ENCODE measurements at regions not wholly inside any gene's neighbourhood (a gene's known extent, or its start where the extent isn't known, plus 50 kb on each side); places are given as distances from the start of the nearest gene placed in this dataset.

DNA sequence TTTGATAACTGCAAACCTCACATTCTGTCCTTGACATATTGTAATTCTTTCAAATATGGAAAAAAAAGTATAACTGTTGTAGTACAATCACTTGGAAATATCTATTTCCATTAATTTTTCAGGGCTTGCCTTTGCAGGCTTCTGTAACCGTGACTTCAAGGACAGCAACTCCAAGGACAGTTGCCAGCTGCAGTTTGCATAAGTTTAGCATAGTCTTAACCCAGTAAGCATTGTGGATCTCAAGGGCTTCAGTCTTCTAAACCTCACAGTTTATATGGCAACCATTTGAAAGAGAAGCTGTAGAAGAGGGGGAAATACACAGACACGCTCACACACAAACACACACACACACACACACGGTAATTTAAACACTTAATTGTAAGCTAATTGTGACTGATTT is 112.8 kb upstream of the GPR149 start:
- ATAC-seq (ENCODE audit: low read depth in 2 of 2) (no peak), DNase-seq (no peak)
- no peak overlapping the region for H3K4me3 Mint-ChIP-seq
- H3K27me3 Mint-ChIP-seq = peaks cover 0 to 8% (median 0%) of the 10 kb centered on the region in 3 donors
- H3K27ac Mint-ChIP-seq = no peak overlapping the region
- no peaks in the 10 kb centered on the region for H3K36me3 Mint-ChIP-seq
- no peaks in the 10 kb centered on the region for H3K4me1 Mint-ChIP-seq
- peaks cover 0 to 2% (median 0%) of the 10 kb centered on the region in 7 donors for H3K9me3 Mint-ChIP-seq

DNA sequence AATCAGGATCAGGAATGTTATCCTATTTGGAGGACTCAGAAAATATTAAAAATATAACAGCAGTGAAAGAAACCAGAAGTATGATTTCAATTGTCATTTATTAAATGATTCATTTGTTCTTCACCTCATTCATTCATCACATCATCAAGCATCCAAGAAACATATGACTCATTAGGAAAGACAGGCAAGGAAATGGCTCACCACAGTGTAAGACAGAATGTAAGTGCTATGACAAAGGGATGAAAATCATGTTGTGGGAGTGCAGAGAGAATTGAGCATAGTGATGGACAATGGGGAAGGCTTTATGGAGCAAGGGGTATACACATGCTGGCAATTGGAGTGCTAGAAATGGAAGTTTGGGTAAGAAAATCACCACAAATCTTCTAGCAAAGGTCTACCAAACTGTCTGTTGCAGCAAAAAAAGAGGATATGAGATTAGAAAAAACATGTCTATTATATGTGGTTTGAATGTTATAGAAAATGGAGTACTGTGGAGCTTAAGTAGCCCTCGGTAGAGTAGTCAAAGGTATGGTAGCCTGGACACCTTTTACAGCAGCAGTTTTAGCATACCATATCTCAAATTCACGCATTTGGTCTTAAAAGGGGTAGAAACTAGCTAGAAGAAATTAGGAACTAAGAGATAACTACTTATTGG is 111.1 kb upstream of the GPR149 start:
- peaks cover 0 to 3% (median 2%) of the 10 kb centered on the region in 7 donors for H3K9me3 Mint-ChIP-seq
- H3K4me1 Mint-ChIP-seq = no peaks in the 10 kb centered on the region
- DNase-seq = no peak
- no peak for ATAC-seq (ENCODE audit: low read depth in 2 of 2)
- H3K4me3 Mint-ChIP-seq = no peak overlapping the region
- no peaks in the 10 kb centered on the region for H3K36me3 Mint-ChIP-seq
- peaks cover 0 to 9% (median 5%) of the 10 kb centered on the region in 3 donors for H3K27me3 Mint-ChIP-seq
- no peak overlapping the region for H3K27ac Mint-ChIP-seq

DNA sequence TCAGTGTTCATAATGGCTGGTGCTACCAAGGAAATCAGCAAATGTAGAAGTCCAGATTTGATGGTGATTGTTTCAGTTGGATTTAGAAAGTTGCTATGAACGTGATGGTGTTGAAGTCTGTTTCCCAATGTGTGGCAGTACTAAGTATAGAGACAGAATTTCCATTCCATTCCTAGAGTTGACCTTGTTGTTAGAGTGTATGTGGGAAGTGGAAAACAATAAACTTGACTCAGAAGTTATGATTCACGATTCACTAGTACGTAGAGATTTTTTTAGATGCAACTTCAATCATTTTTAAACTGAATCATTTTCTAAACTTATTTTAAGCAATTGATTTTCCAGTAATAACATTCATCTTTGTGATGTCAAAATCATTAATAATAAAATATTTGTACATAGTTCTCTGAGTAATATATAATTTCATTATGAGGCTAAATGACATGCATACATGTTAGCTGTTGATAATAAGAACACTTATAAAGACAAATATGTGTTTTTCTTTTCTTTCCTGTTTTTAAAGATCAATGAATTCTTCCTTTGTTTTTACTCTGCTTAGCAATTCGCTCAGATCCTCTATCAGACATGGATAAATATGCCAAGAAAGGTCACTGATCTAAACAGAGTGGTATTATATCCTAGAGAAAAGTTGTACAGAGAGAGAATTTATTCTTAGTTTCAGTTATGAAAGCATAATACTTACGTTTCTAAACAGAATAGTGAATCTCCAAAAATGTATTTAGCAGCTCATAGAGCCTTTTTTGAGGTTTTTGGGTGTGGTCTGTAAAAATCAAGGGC is 108.8 kb upstream of the GPR149 start:
- H3K36me3 Mint-ChIP-seq = no peaks in the 10 kb centered on the region
- ATAC-seq (ENCODE audit: low read depth in 2 of 2) = no peak

DNA sequence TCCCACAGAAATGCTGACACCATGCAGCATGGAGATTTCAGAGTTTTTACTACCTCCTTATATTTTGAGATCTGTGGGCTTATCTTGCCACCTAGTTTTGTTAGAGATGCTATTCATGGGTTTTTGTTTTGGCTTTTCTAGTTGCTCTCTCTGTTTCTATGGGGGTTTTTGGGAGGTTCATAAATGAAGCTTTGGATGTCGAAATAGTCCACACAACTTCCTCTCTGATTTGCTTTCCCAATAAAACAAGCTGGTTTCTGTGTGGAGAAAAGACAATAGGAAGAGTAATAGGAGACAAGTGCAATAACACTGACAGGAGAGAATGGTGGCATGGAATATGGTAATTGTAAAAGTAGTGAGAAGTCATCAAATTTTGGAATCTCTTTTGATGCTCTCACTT is 106.8 kb upstream of the GPR149 start:
- Mint-ChIP-seq H3K4me1 (no peaks in the 10 kb centered on the region), H3K4me3 (no peak overlapping the region), H3K9me3 (peaks cover 0 to 17% (median 4%) of the 10 kb centered on the region in 7 donors), H3K27me3 (peaks cover 0 to 9% (median 9%) of the 10 kb centered on the region in 3 donors), H3K36me3 (no peaks in the 10 kb centered on the region), H3K27ac (no peak overlapping the region)
- DNase-seq (no peak), ATAC-seq (ENCODE audit: low read depth in 2 of 2) (no peak)

More for the DNA sequence above, 108.8 kb upstream of the GPR149 start:
- DNase-seq = no peak
- Mint-ChIP-seq H3K27ac (no peak overlapping the region), H3K9me3 (peaks cover 0 to 17% (median 4%) of the 10 kb centered on the region in 7 donors), H3K4me1 (no peaks in the 10 kb centered on the region), H3K4me3 (no peak overlapping the region), H3K27me3 (peaks cover 0 to 9% (median 9%) of the 10 kb centered on the region in 3 donors)

DNA sequence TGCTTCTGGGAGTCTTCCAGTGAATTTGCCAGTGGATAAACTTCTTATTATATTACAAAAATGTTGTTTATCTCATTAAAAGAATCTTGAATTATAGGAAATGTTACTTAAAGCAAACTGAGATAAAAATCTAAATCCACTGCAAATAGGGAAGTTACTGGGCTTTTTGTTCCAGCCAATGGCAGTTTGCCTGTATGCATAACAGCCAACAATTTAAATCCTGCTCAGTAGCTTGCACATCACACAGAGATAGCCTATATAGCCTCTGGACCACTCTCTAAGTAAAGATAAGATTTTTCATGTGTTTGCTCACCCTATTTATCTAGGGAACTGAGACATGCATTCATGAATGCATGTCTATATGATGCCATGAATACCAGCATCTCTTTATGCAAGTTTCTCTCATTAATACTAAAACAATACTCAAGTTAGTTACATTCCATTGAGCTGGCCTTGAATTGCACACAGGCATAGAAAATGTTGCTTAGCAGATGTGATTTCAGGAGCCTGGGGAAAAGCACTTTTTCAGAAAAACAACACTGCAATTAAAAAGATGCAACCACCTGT is 92.1 kb upstream of the GPR149 start:
- DNase-seq = no peak
- Mint-ChIP-seq H3K4me3 (no peak overlapping the region), H3K9me3 (peaks cover 0 to 3% (median 0%) of the 10 kb centered on the region in 7 donors), H3K4me1 (no peaks in the 10 kb centered on the region), H3K27ac (no peak overlapping the region), H3K27me3 (no peaks in the 10 kb centered on the region), H3K36me3 (no peaks in the 10 kb centered on the region)
- ATAC-seq (ENCODE audit: low read depth in 2 of 2) = no peak

DNA sequence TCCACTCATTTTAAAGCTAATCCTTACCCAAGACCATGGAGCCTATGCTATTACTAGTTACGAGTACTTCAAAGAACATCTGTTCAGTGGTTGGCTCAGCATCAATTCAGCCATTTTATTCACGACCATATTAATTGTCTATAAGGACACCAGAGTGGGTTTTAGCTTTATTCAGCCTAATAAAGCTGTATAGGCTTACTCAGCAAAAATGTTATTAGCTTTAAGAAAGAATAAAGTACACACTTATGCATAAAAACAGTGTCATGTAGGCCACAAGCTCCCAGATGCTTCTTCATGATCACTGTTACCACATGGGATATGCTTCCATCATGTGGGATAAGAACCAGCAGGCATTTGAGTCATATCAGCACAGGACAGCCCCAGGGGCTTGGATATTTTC is 87.4 kb upstream of the GPR149 start:
- DNase-seq (no peak), ATAC-seq (ENCODE audit: low read depth in 2 of 2) (no peak)
- Mint-ChIP-seq H3K27ac (no peak overlapping the region), H3K4me1 (no peaks in the 10 kb centered on the region), H3K36me3 (no peaks in the 10 kb centered on the region), H3K9me3 (peaks cover 0 to 6% (median 3%) of the 10 kb centered on the region in 7 donors), H3K4me3 (no peak overlapping the region), H3K27me3 (no peaks in the 10 kb centered on the region)

DNA sequence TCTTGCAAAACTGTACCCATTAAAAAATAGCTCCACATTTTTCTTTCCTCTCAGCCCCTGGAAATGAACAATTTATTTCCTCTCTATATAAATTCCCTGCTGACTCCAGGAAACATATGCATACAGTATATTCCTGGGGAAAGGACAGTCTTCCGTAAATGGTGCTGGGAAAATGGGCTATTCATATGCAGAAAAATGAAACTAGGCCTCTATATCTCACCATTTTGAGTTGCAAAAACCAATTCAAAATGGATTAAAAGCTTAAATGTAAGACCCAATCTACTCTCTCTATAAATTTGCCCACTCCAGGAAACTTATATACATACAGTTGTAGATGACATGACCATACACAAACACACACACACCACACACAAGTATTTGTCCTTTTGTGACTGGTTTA is 85.9 kb upstream of the GPR149 start:
- Mint-ChIP-seq H3K4me1 (no peaks in the 10 kb centered on the region), H3K36me3 (no peaks in the 10 kb centered on the region), H3K27ac (no peak overlapping the region), H3K27me3 (no peaks in the 10 kb centered on the region), H3K4me3 (no peak overlapping the region), H3K9me3 (peaks cover 0 to 6% (median 3%) of the 10 kb centered on the region in 7 donors)
- ATAC-seq (ENCODE audit: low read depth in 2 of 2) = no peak
- DNase-seq = no peak

DNA sequence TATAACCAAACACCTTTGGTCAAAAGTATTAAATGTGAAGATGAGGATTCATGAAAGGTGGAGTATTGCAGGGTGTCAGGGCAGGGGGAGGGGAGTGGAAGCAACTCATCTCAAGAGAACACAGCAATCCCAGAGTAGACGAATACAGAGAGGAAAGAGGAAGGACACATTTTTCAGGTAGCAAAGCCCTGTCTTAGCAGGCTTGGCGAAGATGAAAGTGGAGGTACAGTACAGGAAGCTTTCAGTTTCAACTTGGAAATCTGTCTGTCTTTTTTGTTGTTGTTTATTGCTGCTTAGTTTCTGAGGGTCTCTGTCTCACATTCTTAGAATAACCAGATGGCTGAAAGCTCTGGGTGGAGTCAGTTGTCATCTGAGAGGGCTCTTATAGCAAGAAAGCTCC is 80.8 kb upstream of the GPR149 start:
- DNase-seq = no peak
- no peak overlapping the region for H3K4me3 Mint-ChIP-seq
- no peaks in the 10 kb centered on the region for H3K4me1 Mint-ChIP-seq
- ATAC-seq (ENCODE audit: low read depth in 2 of 2) = no peak
- peaks cover 0 to 6% (median 0%) of the 10 kb centered on the region in 7 donors for H3K9me3 Mint-ChIP-seq
- H3K36me3 Mint-ChIP-seq = no peaks in the 10 kb centered on the region
- no peaks in the 10 kb centered on the region for H3K27me3 Mint-ChIP-seq
- no peak overlapping the region for H3K27ac Mint-ChIP-seq

DNA sequence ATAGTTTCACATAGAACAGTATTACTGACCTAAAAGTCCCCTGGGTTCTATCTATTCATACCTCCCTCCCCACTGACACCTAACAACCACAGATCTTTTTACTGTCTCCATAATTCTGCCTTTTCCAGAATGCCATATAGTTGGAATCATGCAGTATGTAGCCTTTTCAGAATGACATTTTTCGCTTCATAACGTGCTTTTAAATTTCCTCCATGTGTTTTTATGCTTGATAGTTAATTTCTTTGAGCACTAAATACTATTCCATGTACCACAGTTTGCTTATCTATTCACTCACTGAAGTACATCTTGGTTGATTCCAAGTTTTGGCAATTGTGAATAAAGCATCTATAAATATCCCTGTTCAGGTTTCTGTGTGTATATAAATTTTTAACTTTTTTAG is 77.7 kb upstream of the GPR149 start:
- no peak overlapping the region for H3K4me3 Mint-ChIP-seq
- H3K4me1 Mint-ChIP-seq = no peaks in the 10 kb centered on the region
- ATAC-seq (ENCODE audit: low read depth in 2 of 2) (no peak), DNase-seq (no peak)
- peaks cover 0 to 6% (median 0%) of the 10 kb centered on the region in 7 donors for H3K9me3 Mint-ChIP-seq
- H3K27me3 Mint-ChIP-seq = no peaks in the 10 kb centered on the region
- no peak overlapping the region for H3K27ac Mint-ChIP-seq
- H3K36me3 Mint-ChIP-seq = no peaks in the 10 kb centered on the region

DNA sequence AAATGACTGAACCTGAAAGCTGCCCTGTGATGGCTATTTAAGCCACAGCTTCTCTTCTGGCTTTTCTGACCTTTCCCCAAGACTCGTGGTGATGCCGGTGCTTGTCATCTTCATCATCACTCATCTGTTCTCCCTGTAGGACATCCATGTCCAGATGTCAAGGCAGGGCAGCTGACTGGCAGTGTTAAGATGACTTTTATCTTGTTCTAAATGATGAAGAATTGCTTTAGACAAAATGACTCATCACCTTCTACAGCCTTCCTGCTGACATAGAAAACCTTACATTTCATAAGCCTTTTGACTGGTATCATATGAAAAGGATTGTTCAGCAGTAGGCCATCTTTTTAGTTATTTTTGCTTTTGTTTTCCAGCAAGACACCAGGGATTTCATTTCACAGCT is 67.0 kb upstream of the GPR149 start:
- H3K36me3 Mint-ChIP-seq = no peaks in the 10 kb centered on the region
- no peak overlapping the region for H3K27ac Mint-ChIP-seq
- H3K9me3 Mint-ChIP-seq = peaks cover 0 to 10% (median 7%) of the 10 kb centered on the region in 7 donors
- H3K4me3 Mint-ChIP-seq = no peak overlapping the region
- H3K27me3 Mint-ChIP-seq = no peaks in the 10 kb centered on the region
- DNase-seq (no peak), ATAC-seq (ENCODE audit: low read depth in 2 of 2) (no peak)
- no peaks in the 10 kb centered on the region for H3K4me1 Mint-ChIP-seq

DNA sequence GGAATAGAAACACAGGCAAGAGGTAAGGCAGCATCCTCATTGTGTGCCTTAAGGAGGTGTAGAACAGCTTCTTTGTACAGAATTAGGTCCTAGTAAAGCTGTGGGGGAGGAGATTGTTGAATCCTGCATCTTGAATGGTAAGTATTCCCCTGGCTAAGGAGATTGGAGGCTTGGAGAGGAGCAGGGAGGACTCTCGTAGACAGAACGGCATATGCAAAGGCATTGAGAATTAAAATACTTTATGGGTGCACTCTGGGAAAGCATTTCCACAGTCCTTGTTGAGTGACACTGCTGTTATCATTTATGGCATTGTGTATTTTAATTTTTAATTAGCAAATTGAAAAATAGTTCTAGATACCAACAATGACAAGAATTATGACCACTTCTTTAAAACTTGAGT is 66.5 kb upstream of the GPR149 start:
- Mint-ChIP-seq H3K4me1 (no peaks in the 10 kb centered on the region), H3K4me3 (no peak overlapping the region), H3K27me3 (no peaks in the 10 kb centered on the region), H3K27ac (no peak overlapping the region), H3K36me3 (no peaks in the 10 kb centered on the region), H3K9me3 (peaks cover 0 to 11% (median 7%) of the 10 kb centered on the region in 7 donors)
- no peak for DNase-seq
- no peak for ATAC-seq (ENCODE audit: low read depth in 2 of 2)

DNA sequence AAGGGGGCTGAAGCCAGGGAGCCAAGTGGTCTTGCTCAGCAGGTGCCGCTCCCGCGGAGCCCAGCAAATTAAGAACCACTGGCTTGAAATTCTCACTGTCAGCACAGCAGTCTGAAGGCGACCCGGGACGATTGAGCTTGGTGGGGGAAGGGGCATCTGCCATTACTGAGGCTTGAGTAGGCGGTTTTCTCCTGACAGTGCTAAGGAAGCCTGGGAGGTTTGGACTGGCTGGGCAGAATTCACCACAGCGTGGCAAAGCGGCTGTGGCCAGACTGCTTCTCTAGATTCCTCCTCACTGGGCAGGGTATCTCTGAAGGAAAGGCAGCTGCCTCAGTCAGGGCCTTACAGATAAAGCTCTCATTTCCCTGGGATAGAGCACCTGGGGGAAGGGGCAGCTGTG is 57.0 kb upstream of the GPR149 start:
- H3K27ac Mint-ChIP-seq = no peak overlapping the region
- H3K9me3 Mint-ChIP-seq = peaks cover under 1 to 9% (median 4%) of the 10 kb centered on the region in 7 donors
- no peaks in the 10 kb centered on the region for H3K4me1 Mint-ChIP-seq
- ATAC-seq (ENCODE audit: low read depth in 2 of 2) (no peak), DNase-seq (no peak)
- H3K4me3 Mint-ChIP-seq = no peak overlapping the region
- H3K27me3 Mint-ChIP-seq = no peaks in the 10 kb centered on the region
- no peaks in the 10 kb centered on the region for H3K36me3 Mint-ChIP-seq

DNA sequence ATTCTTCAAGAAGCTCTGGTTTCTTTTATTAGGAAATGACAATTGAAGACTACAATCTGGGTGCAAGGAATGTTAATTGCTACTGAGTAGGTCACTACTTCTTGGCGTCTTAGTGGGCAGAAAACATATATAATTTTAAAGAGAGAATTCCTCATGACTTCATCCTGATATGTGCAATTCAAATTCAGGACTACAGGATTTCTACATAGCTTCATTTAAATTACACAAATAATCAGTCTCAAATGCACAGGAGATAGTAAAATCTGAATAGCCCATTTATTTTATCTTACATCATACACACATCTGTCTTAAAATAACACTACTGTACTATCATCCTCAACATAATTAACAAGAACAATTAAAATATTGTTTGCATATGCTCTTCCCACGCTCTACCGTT is 52.5 kb upstream of the GPR149 start:
- Mint-ChIP-seq H3K4me3 (no peak overlapping the region), H3K27ac (no peak overlapping the region), H3K36me3 (no peaks in the 10 kb centered on the region), H3K27me3 (no peaks in the 10 kb centered on the region), H3K9me3 (peaks cover 0 to 6% (median 0%) of the 10 kb centered on the region in 7 donors), H3K4me1 (no peaks in the 10 kb centered on the region)
- DNase-seq (no peak), ATAC-seq (ENCODE audit: low read depth in 2 of 2) (no peak)

DNA sequence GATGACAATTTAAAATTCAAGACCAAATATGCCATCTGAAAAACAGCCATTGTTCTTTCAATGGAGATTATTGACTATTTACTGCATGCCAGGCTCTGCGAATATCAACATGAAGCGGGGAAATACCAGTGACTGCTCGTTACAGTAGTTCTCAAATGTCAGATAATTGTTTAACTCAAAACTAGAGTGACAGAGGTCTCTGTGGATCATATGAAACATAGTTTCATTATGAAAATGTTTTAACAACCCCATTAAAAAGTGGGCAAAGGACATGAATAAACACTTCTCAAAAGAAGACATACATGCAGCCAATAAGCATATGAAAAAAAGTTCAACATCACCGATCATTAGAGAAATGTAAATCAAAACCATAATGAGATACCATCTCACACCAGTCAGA is 50.0 kb upstream of the GPR149 start:
- Mint-ChIP-seq H3K4me1 (no peaks in the 10 kb centered on the region), H3K27me3 (no peaks in the 10 kb centered on the region), H3K27ac (no peak overlapping the region), H3K36me3 (no peaks in the 10 kb centered on the region), H3K9me3 (peaks cover 0 to 4% (median under 1%) of the 10 kb centered on the region in 7 donors), H3K4me3 (no peak overlapping the region)
- ATAC-seq (ENCODE audit: low read depth in 2 of 2) = no peak
- DNase-seq = no peak

Data from naive B cell (primary cell).